Ovary (tissue), 3 donors: ENCODE measurements at regions not wholly inside any gene's neighbourhood (a gene's known extent, or its start where the extent isn't known, plus 50 kb on each side); places are given as distances from the start of the nearest gene placed in this dataset.

Experiments
- CTCF ChIP-seq, 3 donors: fragments of 450-650 bp in 2 of 3; fragments of 200-600 bp in 1 of 3; IDR thresholded peaks; one replicate each; pipeline versions ENCODE4 v1.5.1 to v1.8.0; 2016 to 2022; ENCODE audit warnings: antibody characterized with exemption in 3 of 3, mild to moderate bottlenecking in 1 of 3
- EP300 ChIP-seq: sonication (generic); formaldehyde crosslinking; IDR thresholded peaks from one replicate; pipeline ENCODE4 v1.6.1; 2017; ENCODE audit warnings: antibody characterized with exemption
- POLR2A ChIP-seq: fragments of 450-650 bp; IDR thresholded peaks from one replicate; pipeline ENCODE4 v1.6.1; 2017; ENCODE audit warnings: antibody characterized with exemption, mild to moderate bottlenecking, moderate library complexity
- donor health status: DM: no; HTN: no; CAD: no.

GRCh38 chr11:13227676-13228255, 49.8 kb upstream of the BMAL1 start:
- TF ChIP-seq CTCF (IDR thresholded peaks at IDR 0.05) (no peak), POLR2A (no peak), EP300 (no peak)
